ENCODE measurements at regions not wholly inside any gene's neighbourhood (a gene's known extent, or its start where the extent isn't known, plus 50 kb on each side); places are given as distances from the start of the nearest gene placed in this dataset.

DNA sequence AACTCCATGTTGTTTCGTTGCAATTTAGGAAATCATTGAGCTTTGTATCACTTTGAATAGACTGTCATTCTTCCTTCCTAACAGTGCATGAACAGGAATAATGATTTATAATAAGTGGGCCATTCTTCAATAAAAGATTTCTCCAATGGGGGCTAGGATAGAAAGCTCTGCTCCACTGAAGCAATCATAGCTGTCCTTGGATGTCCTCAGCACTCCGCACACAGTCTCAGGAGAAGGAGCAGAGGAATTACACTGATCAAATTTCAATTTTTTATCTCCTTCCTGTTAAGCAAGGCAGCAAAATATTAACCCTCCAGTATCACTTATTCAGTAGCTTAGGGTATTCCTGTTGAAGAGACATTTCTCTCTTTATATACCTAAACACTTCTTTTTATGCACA is 532.7 kb upstream of the ST8SIA4 start:
- TF ChIP-seq CTCF (IDR thresholded peaks at IDR 0.05) (no peak), POLR2A (IDR thresholded peaks at IDR 0.05) (no peak)
